Lung (tissue), 11 donors: ENCODE measurements at regions not wholly inside any gene's neighbourhood (a gene's known extent, or its start where the extent isn't known, plus 50 kb on each side); places are given as distances from the start of the nearest gene placed in this dataset.

Source experiments
- ATAC-seq: fragments of 200-7000 bp; cut with Tn5 transposase; one replicate; pipeline ENCODE4 v1.9.1; 2020; ENCODE audit warnings: moderate number of reproducible peaks; ENCODE audit not compliant: insufficient read depth, low FRiP score
- DNase-seq, 3 donors: peaks; one replicate each; pipeline ENCODE4 v3.0.0-alpha.2; 2013 to 2017
- H3K27ac ChIP-seq, 2 donors: one replicate each; pipeline ENCODE4 v1.5.1; 2013; ENCODE audit warnings: mild to moderate bottlenecking in 2 of 2, moderate library complexity in 2 of 2, control low read depth in 1 of 2, inconsistent platforms in 1 of 2, low read depth in 1 of 2, low read length in 1 of 2
- H3K27me3 ChIP-seq, 3 donors: one replicate each; pipeline ENCODE4 v1.5.1; 2013; ENCODE audit warnings: low read length in 2 of 3; ENCODE audit not compliant: control insufficient read depth in 3 of 3, insufficient read depth in 3 of 3
- H3K36me3 ChIP-seq, 4 donors: one replicate each; pipeline ENCODE4 v1.5.1; 2013; ENCODE audit warnings: low read length in 4 of 4, mild to moderate bottlenecking in 1 of 4, moderate library complexity in 1 of 4; ENCODE audit not compliant: control insufficient read depth in 4 of 4, insufficient read depth in 4 of 4
- H3K4me1 ChIP-seq, 5 donors: one replicate each; pipeline ENCODE4 v1.5.1; 2013; ENCODE audit warnings: low read length in 5 of 5, mild to moderate bottlenecking in 2 of 5, moderate library complexity in 1 of 5; ENCODE audit not compliant: control insufficient read depth in 5 of 5, insufficient read depth in 5 of 5
- H3K4me3 ChIP-seq: one replicate; pipeline ENCODE4 v1.5.1; 2013; ENCODE audit warnings: mild to moderate bottlenecking, control low read depth, moderate library complexity
- H3K9ac ChIP-seq, 2 donors: one replicate each; pipeline ENCODE4 v1.5.1; 2013; ENCODE audit warnings: low read length in 2 of 2, control low read depth in 1 of 2; ENCODE audit not compliant: insufficient read depth in 1 of 2
- H3K9me3 ChIP-seq, 4 donors: one replicate each; pipeline ENCODE4 v1.5.1; 2013; ENCODE audit warnings: low read length in 3 of 4, mild to moderate bottlenecking in 1 of 4, moderate library complexity in 1 of 4; ENCODE audit not compliant: control insufficient read depth in 4 of 4, insufficient read depth in 3 of 4
- WGBS, 2 donors: extraction: QIAGEN DNeasy Blood & Tissue Kit; methylation state at CpG; one replicate each; pipeline ENCODE4 v1.1.7; 2013; 5-methylcytosine and 5-hydroxymethylcytosine counted together
- TF ChIP-seq, protein P1 (sequence below): IDR thresholded peaks from 2 replicates; pipeline ENCODE4 v1.5.1; 2012; ENCODE audit warnings: mild to moderate bottlenecking; ENCODE audit errors: control extremely low read depth, extremely low read depth
- donor health status: control.
- donor health status: control.
- donor health status: Bipolar disorder and iron deficiency.
- donor health status: healthy.
- donor health status: DM: yes; HTN: yes; CAD: no.

GRCh38 chr6:148249160-148249559 is 93.5 kb upstream of the SASH1 start:
- H3K4me1 ChIP-seq = peaks cover 0 to 20% (median 11%) of the 10 kb centered on the region in 5 donors
- TF ChIP-seq, protein P1, sequence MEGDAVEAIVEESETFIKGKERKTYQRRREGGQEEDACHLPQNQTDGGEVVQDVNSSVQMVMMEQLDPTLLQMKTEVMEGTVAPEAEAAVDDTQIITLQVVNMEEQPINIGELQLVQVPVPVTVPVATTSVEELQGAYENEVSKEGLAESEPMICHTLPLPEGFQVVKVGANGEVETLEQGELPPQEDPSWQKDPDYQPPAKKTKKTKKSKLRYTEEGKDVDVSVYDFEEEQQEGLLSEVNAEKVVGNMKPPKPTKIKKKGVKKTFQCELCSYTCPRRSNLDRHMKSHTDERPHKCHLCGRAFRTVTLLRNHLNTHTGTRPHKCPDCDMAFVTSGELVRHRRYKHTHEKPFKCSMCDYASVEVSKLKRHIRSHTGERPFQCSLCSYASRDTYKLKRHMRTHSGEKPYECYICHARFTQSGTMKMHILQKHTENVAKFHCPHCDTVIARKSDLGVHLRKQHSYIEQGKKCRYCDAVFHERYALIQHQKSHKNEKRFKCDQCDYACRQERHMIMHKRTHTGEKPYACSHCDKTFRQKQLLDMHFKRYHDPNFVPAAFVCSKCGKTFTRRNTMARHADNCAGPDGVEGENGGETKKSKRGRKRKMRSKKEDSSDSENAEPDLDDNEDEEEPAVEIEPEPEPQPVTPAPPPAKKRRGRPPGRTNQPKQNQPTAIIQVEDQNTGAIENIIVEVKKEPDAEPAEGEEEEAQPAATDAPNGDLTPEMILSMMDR = no peak
- WGBS, 2 donors = 86 to 92% methylated on average over 6 of the region's 6 CpGs
- H3K36me3 ChIP-seq = no peaks in the 10 kb centered on the region
- DNase-seq = no peak
- ATAC-seq = no peak
- no peak overlapping the region for H3K4me3 ChIP-seq
- H3K27me3 ChIP-seq = no peaks in the 10 kb centered on the region
- no peaks in the 10 kb centered on the region for H3K9me3 ChIP-seq
- H3K27ac ChIP-seq = no peak overlapping the region
- no peak overlapping the region for H3K9ac ChIP-seq

DNA sequence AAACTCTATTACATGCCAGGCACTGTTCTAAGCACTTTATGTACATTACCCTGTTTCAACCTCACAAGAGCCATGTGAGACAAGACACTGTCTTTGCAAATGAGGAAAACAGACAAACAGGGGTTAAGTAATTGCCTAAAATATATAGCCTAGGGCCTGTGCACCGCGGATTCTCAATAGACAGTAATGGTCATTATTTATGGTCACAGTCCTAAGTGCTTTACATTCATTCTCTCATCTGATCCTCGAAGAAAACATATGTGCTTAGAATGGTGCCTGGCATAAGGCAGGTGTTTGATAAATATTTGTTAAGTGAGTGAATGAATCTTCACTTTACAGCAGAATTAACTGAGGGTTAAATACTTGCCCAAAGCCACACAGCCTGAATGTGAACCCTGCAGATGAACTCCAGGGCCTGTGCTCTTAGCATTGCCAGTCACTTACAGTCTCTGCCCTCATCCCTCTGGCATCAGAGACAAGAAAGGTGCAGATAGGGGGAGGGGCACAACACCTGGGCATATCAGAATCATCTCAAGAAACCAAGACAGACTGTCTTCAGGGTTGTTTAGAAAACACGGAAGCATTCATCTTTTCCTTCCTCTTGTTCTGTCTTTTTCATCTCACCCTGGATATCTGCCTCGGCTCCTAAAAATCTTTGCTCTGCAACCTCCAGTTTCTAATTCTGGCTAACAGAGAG is 92.8 kb upstream of the SASH1 start:
- no peaks in the 10 kb centered on the region for H3K36me3 ChIP-seq
- TF ChIP-seq, protein P1 = no peak
- ATAC-seq (no peak), DNase-seq (no peak)
- no peaks in the 10 kb centered on the region for H3K27me3 ChIP-seq
- H3K4me1 ChIP-seq = peaks cover 0 to 13% (median 5%) of the 10 kb centered on the region in 5 donors
- peak overlapping the region in 1 of 2 donors; percentile 9 for H3K9ac ChIP-seq
- H3K9me3 ChIP-seq = no peaks in the 10 kb centered on the region
- no peak overlapping the region for H3K27ac ChIP-seq
- 76 to 80% methylated on average over 5 of the region's 5 CpGs for WGBS, 2 donors
- H3K4me3 ChIP-seq = no peak overlapping the region

DNA sequence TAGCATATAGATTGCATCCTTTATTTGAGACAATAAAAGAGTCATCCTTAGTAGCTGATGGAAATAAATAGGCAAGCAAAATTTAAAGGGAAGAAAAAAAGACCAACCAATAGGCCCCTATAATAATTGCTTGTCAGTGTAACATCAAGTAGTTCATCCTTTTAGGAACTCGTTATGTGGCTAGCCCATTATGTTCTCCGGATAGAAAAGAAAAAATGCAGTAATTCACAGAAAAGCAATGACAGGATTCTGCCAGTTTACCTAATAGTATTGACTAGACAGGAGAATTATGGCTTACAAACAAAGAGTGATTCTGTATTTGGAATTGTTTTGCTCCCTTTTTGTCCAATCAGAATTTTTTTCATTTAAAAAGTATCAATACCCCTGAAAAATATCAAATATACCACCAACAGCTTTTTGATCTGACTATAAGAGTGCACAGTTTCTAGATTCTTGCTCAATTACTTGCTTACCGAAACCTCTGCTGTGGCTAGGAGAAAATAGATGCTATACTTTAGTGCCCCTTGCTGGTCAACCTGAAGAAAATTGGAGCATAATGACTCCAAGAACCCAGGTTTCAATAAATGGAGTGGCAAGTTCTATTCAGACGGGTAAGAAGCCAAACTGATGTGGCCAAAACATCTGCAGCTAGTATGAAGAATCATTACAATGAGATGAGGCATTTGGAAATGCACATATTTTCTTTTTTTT is 91.5 kb upstream of the SASH1 start:
- TF ChIP-seq, protein P1 = peak; percentile 25
- DNase-seq = peak in 2 of 3 donors; percentile 61 to 73
- no peak overlapping the region for H3K4me3 ChIP-seq
- WGBS, 2 donors = 50 to 59% methylated on average over 4 of the region's 4 CpGs
- H3K27ac ChIP-seq = no peak overlapping the region
- no peaks in the 10 kb centered on the region for H3K36me3 ChIP-seq
- ATAC-seq = no peak
- peaks cover 0 to 9% (median 0%) of the 10 kb centered on the region in 5 donors for H3K4me1 ChIP-seq
- no peaks in the 10 kb centered on the region for H3K27me3 ChIP-seq
- H3K9me3 ChIP-seq = no peaks in the 10 kb centered on the region
- H3K9ac ChIP-seq = no peak overlapping the region
